ENCODE measurements at regions not wholly inside any gene's neighbourhood (a gene's known extent, or its start where the extent isn't known, plus 50 kb on each side); places are given as distances from the start of the nearest gene placed in this dataset.

- peaks cover 4% of the 10 kb centered on the region for H3K9me3 Mint-ChIP-seq
- Histone ChIP-seq H3K4me1 (peaks cover 12% of the 10 kb centered on the region), H3K79me2 (ENCODE audit: low read depth) (no peaks in the 10 kb centered on the region), H3K27ac (no peak overlapping the region), H3F3A (ENCODE audit: low read depth) (no peaks in the 10 kb centered on the region), H3K4me2 (no peak overlapping the region), H4K20me1 (ENCODE audit: low read depth) (no peaks in the 10 kb centered on the region), H2AFZ (replicated peaks) (no peak overlapping the region), H3K27me3 (no peaks in the 10 kb centered on the region), H3K36me3 (peaks cover 4% of the 10 kb centered on the region), H3K9ac (no peak overlapping the region), H3K4me3 (no peak overlapping the region), H3K9me3 (ENCODE audit: low read depth) (peaks cover 10% of the 10 kb centered on the region)
- no peak overlapping the region for H3K4me3 Mint-ChIP-seq
- peaks cover 5% of the 10 kb centered on the region for H3K4me1 Mint-ChIP-seq
- no peak overlapping the region for H3K27ac Mint-ChIP-seq
- no peak for TF ChIP-seq EZH2 (IDR thresholded peaks at IDR 0.05)
- TF ChIP-seq EZH2phosphoT487 (IDR thresholded peaks at IDR 0.05), result no peak
- no peak for TF ChIP-seq CTCF (IDR thresholded peaks at IDR 0.05)
- no peaks in the 10 kb centered on the region for H3K36me3 Mint-ChIP-seq
- DNase-seq (ENCODE audit: low spot score), result no peak
- no peaks in the 10 kb centered on the region for H3K27me3 Mint-ChIP-seq (ENCODE audit: insufficient read depth, low read depth)
Observed at GRCh38 chr1:87191646-87192045, 137.0 kb upstream of the LMO4 start.

GRCh38 chr1:87194271-87194774 lies 134.4 kb upstream of the LMO4 start:
- Histone ChIP-seq H3K9me3 (ENCODE audit: low read depth) (peaks cover 10% of the 10 kb centered on the region), H2AFZ (replicated peaks) (no peak overlapping the region), H3F3A (ENCODE audit: low read depth) (no peaks in the 10 kb centered on the region), H3K9ac (no peak overlapping the region), H3K36me3 (peaks cover 4% of the 10 kb centered on the region), H3K4me1 (peaks cover 12% of the 10 kb centered on the region), H3K79me2 (ENCODE audit: low read depth) (no peaks in the 10 kb centered on the region), H3K4me3 (no peak overlapping the region), H3K4me2 (no peak overlapping the region), H3K27ac (no peak overlapping the region), H4K20me1 (ENCODE audit: low read depth) (no peaks in the 10 kb centered on the region), H3K27me3 (no peaks in the 10 kb centered on the region)
- no peak for DNase-seq (ENCODE audit: low spot score)
- Mint-ChIP-seq H3K27ac (no peak overlapping the region), H3K36me3 (no peaks in the 10 kb centered on the region), H3K9me3 (peaks cover 4% of the 10 kb centered on the region), H3K4me1 (peaks cover 5% of the 10 kb centered on the region), H3K27me3 (ENCODE audit: insufficient read depth, low read depth) (no peaks in the 10 kb centered on the region), H3K4me3 (no peak overlapping the region)
- TF ChIP-seq EZH2 (IDR thresholded peaks at IDR 0.05), result no peak
- no peak for TF ChIP-seq CTCF (IDR thresholded peaks at IDR 0.05)
- TF ChIP-seq EZH2phosphoT487 (IDR thresholded peaks at IDR 0.05), result no peak

- Histone ChIP-seq H3F3A (ENCODE audit: low read depth) (no peaks in the 10 kb centered on the region), H2AFZ (replicated peaks) (no peak overlapping the region), H3K9ac (no peak overlapping the region), H3K4me2 (no peak overlapping the region), H3K27ac (no peak overlapping the region), H3K79me2 (ENCODE audit: low read depth) (no peaks in the 10 kb centered on the region), H4K20me1 (ENCODE audit: low read depth) (no peaks in the 10 kb centered on the region), H3K9me3 (ENCODE audit: low read depth) (peaks cover 10% of the 10 kb centered on the region), H3K27me3 (no peaks in the 10 kb centered on the region), H3K36me3 (peaks cover 4% of the 10 kb centered on the region), H3K4me3 (no peak overlapping the region), H3K4me1 (peaks cover 12% of the 10 kb centered on the region)
- no peaks in the 10 kb centered on the region for H3K27me3 Mint-ChIP-seq (ENCODE audit: insufficient read depth, low read depth)
- H3K4me1 Mint-ChIP-seq, result peaks cover under 1% of the 10 kb centered on the region
- no peak overlapping the region for H3K27ac Mint-ChIP-seq
- no peak for TF ChIP-seq EZH2phosphoT487 (IDR thresholded peaks at IDR 0.05)
- no peak for TF ChIP-seq EZH2 (IDR thresholded peaks at IDR 0.05)
- TF ChIP-seq CTCF (IDR thresholded peaks at IDR 0.05), result no peak
- H3K4me3 Mint-ChIP-seq, result no peak overlapping the region
- peaks cover 4% of the 10 kb centered on the region for H3K9me3 Mint-ChIP-seq
- DNase-seq (ENCODE audit: low spot score), result no peak
- H3K36me3 Mint-ChIP-seq, result no peaks in the 10 kb centered on the region
Observed at GRCh38 chr1:87194856-87195255, 133.8 kb upstream of the LMO4 start.
